IMR-90 (cell line): ENCODE measurements at regions not wholly inside any gene's neighbourhood (a gene's known extent, or its start where the extent isn't known, plus 50 kb on each side); places are given as distances from the start of the nearest gene placed in this dataset.

Experiments used
- ATAC-seq: fragments of 200-7000 bp; cut with Tn5 transposase; 2 replicates; pipeline ENCODE4 v1.9.1; 2020; ENCODE audit warnings: low read depth, mild to moderate bottlenecking, moderate library complexity
- BruUV-seq: library from RNA; stranded (reverse); fragments of 400-500 nt; replicated peaks from 2 replicates; lab custom pipeline; 2021; lab: Mats Ljungman, UMichigan
- CTCF ChIA-PET: fragments of 300-600 bp; formaldehyde crosslinking; extraction: SDS; loops from one replicate; lab custom pipeline; 2021; ENCODE audit warnings: antibody characterized with exemption; lab: Yijun Ruan, JAX
- POLR2A ChIA-PET: fragments of 300-600 bp; sonication (Branson Sonifier 250); formaldehyde crosslinking; loops from one replicate; lab custom pipeline; 2022; ENCODE audit warnings: antibody characterized with exemption; ENCODE audit not compliant: unreplicated experiment; lab: Charles Lee
- DNase-seq: peaks from one replicate; pipeline ENCODE4 v3.0.0; 2013
- H2AFZ ChIP-seq: replicated peaks from 2 replicates; pipeline ENCODE3; 2013; ENCODE audit warnings: low read length, mild to moderate bottlenecking; ENCODE audit not compliant: poor library complexity
- H2AK5ac ChIP-seq: 2 replicates; pipeline ENCODE4 v1.6.1; 2013; ENCODE audit warnings: low read depth, low read length, inconsistent platforms
- H2AK9ac ChIP-seq: replicated peaks from 2 replicates; pipeline ENCODE3; 2013; ENCODE audit warnings: mild to moderate bottlenecking, low read depth, low read length, moderate library complexity; ENCODE audit not compliant: poor library complexity
- H2BK120ac ChIP-seq: 2 replicates; pipeline ENCODE4 v1.6.1; 2013; ENCODE audit warnings: low read depth, low read length, inconsistent platforms
- H2BK15ac ChIP-seq: 3 replicates; pipeline ENCODE4 v1.6.1; 2013; ENCODE audit warnings: low read depth, low read length, inconsistent platforms
- H2BK20ac ChIP-seq: 2 replicates; pipeline ENCODE4 v1.6.1; 2013; ENCODE audit warnings: low read depth, mild to moderate bottlenecking, inconsistent platforms, low read length, moderate library complexity
- H2BK5ac ChIP-seq: 2 replicates; pipeline ENCODE4 v1.6.1; 2013; ENCODE audit warnings: mild to moderate bottlenecking, low read depth, low read length, inconsistent platforms; ENCODE audit not compliant: poor library complexity, severe bottlenecking
- H3K14ac ChIP-seq: replicated peaks from 2 replicates; pipeline ENCODE4 v1.6.1; 2013; ENCODE audit warnings: low read depth, low read length, inconsistent platforms
- H3K18ac ChIP-seq: 2 replicates; pipeline ENCODE4 v1.6.1; 2013; ENCODE audit warnings: low read depth, low read length, control low read depth
- H3K23ac ChIP-seq: 2 replicates; pipeline ENCODE4 v1.6.1; 2013; ENCODE audit warnings: low read depth, low read length, inconsistent platforms
- H3K27ac ChIP-seq: 2 replicates; pipeline ENCODE4 v1.5.1; 2013; ENCODE audit warnings: mild to moderate bottlenecking, control low read depth, low read length; ENCODE audit not compliant: insufficient read depth
- H3K27me3 ChIP-seq: 2 replicates; pipeline ENCODE4 v1.6.1; 2013; ENCODE audit warnings: low read length; ENCODE audit not compliant: control insufficient read depth, insufficient read depth
- H3K36me3 ChIP-seq: 2 replicates; pipeline ENCODE4 v1.6.1; 2013; ENCODE audit warnings: low read length, mixed read lengths; ENCODE audit not compliant: control insufficient read depth, insufficient read depth
- H3K4ac ChIP-seq: 2 replicates; pipeline ENCODE4 v1.6.1; 2013; ENCODE audit warnings: low read depth, low read length, inconsistent platforms
- H3K4me1 ChIP-seq: 2 replicates; pipeline ENCODE4 v1.6.1; 2013; ENCODE audit warnings: low read length, mixed read lengths; ENCODE audit not compliant: control insufficient read depth, insufficient read depth
- H3K4me2 ChIP-seq: 2 replicates; pipeline ENCODE4 v1.6.1; 2013; ENCODE audit warnings: low read depth, mild to moderate bottlenecking, control low read depth, low read length, moderate library complexity
- H3K4me3 ChIP-seq: 2 replicates; pipeline ENCODE4 v1.5.1; 2013; ENCODE audit warnings: low read depth, mild to moderate bottlenecking, control low read depth, low read length, moderate library complexity; ENCODE audit not compliant: insufficient read depth
- H3K56ac ChIP-seq: 2 replicates; pipeline ENCODE4 v1.6.1; 2013; ENCODE audit warnings: low read length, inconsistent platforms; ENCODE audit not compliant: insufficient read depth; ENCODE audit errors: extremely low read depth
- H3K79me1 ChIP-seq, 2 experiments: 2 replicates each; pipeline ENCODE4 v1.6.1; 2013; ENCODE audit warnings: low read length in 2 of 2, inconsistent platforms in 1 of 2, low read depth in 1 of 2
- H3K9ac ChIP-seq: 2 replicates; pipeline ENCODE4 v1.6.1; 2013; ENCODE audit warnings: low read depth, low read length, control low read depth
- H3K9me1 ChIP-seq: 2 replicates; pipeline ENCODE4 v1.6.1; 2013; ENCODE audit warnings: low read length, inconsistent platforms; ENCODE audit not compliant: insufficient read depth
- H3K9me3 ChIP-seq: 2 replicates; pipeline ENCODE4 v1.6.1; 2013; ENCODE audit warnings: low read length; ENCODE audit not compliant: control insufficient read depth, insufficient read depth
- H4K20me1 ChIP-seq: 2 replicates; pipeline ENCODE4 v1.6.1; 2013; ENCODE audit warnings: low read length, inconsistent platforms; ENCODE audit not compliant: insufficient read depth
- H4K5ac ChIP-seq: 2 replicates; pipeline ENCODE4 v1.6.1; 2013; ENCODE audit warnings: mild to moderate bottlenecking, low read depth, low read length, control low read depth
- H4K8ac ChIP-seq, 2 experiments: 2 replicates each; pipeline ENCODE4 v1.6.1; 2013; ENCODE audit warnings: low read depth in 2 of 2, low read length in 2 of 2, control low read depth in 1 of 2, inconsistent platforms in 1 of 2
- H4K91ac ChIP-seq: 2 replicates; pipeline ENCODE4 v1.6.1; 2013; ENCODE audit warnings: low read depth, low read length, inconsistent platforms; ENCODE audit not compliant: insufficient read depth
- BHLHE40 ChIP-seq: fragments of 150-350 bp; IDR thresholded peaks from 2 replicates; pipeline ENCODE4 v1.6.1; 2016; ENCODE audit warnings: mild to moderate bottlenecking, low read depth, low read length
- CEBPB ChIP-seq: IDR thresholded peaks from 2 replicates; pipeline ENCODE4 v1.6.1; 2012; ENCODE audit warnings: low read depth, low read length, improper control_type of control experiment
- CHD1 ChIP-seq: IDR thresholded peaks from 2 replicates; pipeline ENCODE4 v1.6.1; 2012; ENCODE audit warnings: low read depth, low read length, improper control_type of control experiment
- FOS ChIP-seq: fragments of 150-350 bp; IDR thresholded peaks from 2 replicates; pipeline ENCODE4 v1.6.1; 2016; ENCODE audit warnings: low read depth, low read length
- MAFK ChIP-seq: IDR thresholded peaks from 2 replicates; pipeline ENCODE4 v1.6.1; 2012; ENCODE audit warnings: low read depth, low read length, improper control_type of control experiment
- MAZ ChIP-seq: IDR thresholded peaks from 2 replicates; pipeline ENCODE4 v1.6.1; 2012; ENCODE audit warnings: low read depth, mild to moderate bottlenecking, low read length, improper control_type of control experiment, moderate library complexity, borderline replicate concordance
- MXI1 ChIP-seq: IDR thresholded peaks from 2 replicates; pipeline ENCODE4 v1.6.1; 2012; ENCODE audit warnings: low read depth, mild to moderate bottlenecking, low read length, moderate library complexity, borderline replicate concordance
- NFE2L2 ChIP-seq: fragments of 150-350 bp; IDR thresholded peaks from 2 replicates; pipeline ENCODE4 v1.6.1; 2016; ENCODE audit warnings: low read depth, mild to moderate bottlenecking, low read length
- POLR2A ChIP-seq: IDR thresholded peaks from 2 replicates; pipeline ENCODE4 v1.6.1; 2012; ENCODE audit warnings: mild to moderate bottlenecking, low read depth, low read length
- RAD21 ChIP-seq: IDR thresholded peaks from 2 replicates; pipeline ENCODE4 v1.6.1; 2012; ENCODE audit warnings: low read length, improper control_type of control experiment
- RCOR1 ChIP-seq: IDR thresholded peaks from 2 replicates; pipeline ENCODE4 v1.6.1; 2012; ENCODE audit warnings: mild to moderate bottlenecking, low read length, improper control_type of control experiment; ENCODE audit not compliant: insufficient replicate concordance
- RFX5 ChIP-seq: IDR thresholded peaks from 2 replicates; pipeline ENCODE4 v1.8.0; 2012; ENCODE audit warnings: low read depth, mild to moderate bottlenecking, low read length, moderate library complexity
- SMC3 ChIP-seq: fragments of 150-350 bp; IDR thresholded peaks from 2 replicates; pipeline ENCODE4 v1.6.1; 2016; ENCODE audit warnings: low read depth, mild to moderate bottlenecking, antibody characterized with exemption, low read length, moderate library complexity
- WGBS, 2 experiments: methylation state at CpG; one replicate each; pipeline versions ENCODE4 v1.1.5 to v1.1.7; 2013; ENCODE audit warnings: missing lambda C conversion rate in 2 of 2; ENCODE audit not compliant: insufficient read length in 1 of 2; ENCODE audit errors: extremely low coverage in 2 of 2; 5-methylcytosine and 5-hydroxymethylcytosine counted together
- dilution Hi-C: fragments of 300-500 bp; cut with HindIII; formaldehyde crosslinking; loops from one replicate; pipeline ENCODE4 v1.14.3; 2018; ENCODE audit warnings: low sequenced_read_pairs; ENCODE audit not compliant: unreplicated experiment
- in situ Hi-C: fragments of 300-500 bp; cut with MboI; formaldehyde crosslinking; loops from 3 replicates; pipeline ENCODE4 v1.14.3; 2019; ENCODE audit warnings: low sequenced_read_pairs, inconsistent platforms, mixed read lengths
- intact Hi-C: fragments of 100-400 bp; cut with micrococcal nuclease; formaldehyde crosslinking; loops from 2 replicates; pipeline ENCODE4 v1.10.0; 2022
- TF ChIP-seq, protein P1 (sequence below): fragments of 150-350 bp; IDR thresholded peaks from 2 replicates; pipeline ENCODE4 v1.6.1; 2016; ENCODE audit warnings: low read depth, mild to moderate bottlenecking, low read length, moderate library complexity, borderline replicate concordance
- TF ChIP-seq, protein P2 (sequence below): fragments of 150-350 bp; IDR thresholded peaks from 2 replicates; pipeline ENCODE4 v1.6.1; 2017; ENCODE audit warnings: mild to moderate bottlenecking, antibody characterized with exemption, low read length, low read depth
- TF ChIP-seq, protein P3 (sequence below): conservative IDR thresholded peaks from 2 replicates; pipeline ENCODE4 v1.5.1; 2012; ENCODE audit warnings: mild to moderate bottlenecking, low read depth, low read length, improper control_type of control experiment

DNA sequence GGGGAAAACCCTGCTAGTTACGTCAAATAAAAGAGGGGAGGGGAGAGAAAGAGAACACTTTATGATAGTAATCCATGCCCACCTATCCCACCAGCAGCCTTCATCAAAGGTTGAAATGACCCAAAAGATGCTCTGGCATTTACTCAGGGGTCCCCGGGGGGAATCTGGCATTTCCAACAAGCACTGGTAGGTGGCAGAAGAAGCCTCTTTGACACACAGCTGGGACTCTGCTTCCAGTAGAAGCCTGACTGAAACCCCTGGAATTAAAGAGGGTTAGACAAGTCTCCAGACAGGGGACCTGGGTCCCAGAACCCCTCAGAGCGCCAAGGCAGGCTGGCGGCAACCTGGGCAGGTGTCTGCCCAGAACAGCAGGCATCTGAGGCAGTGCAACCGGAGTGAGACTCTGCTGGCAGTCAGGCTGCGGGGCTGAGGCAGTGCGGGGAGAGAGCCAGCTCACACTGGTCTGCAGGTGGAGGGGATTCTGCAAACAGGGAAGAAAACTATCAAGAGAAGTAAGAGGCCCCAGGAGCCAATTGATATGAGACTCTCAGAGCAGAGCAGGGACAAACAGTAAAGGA is 85.0 kb upstream of the CAPRIN2 start:
- H2AFZ ChIP-seq, result no peak overlapping the region
- H3K27ac ChIP-seq, result no peak overlapping the region
- intact Hi-C loops, result loop anchor here (10.0 kb wide), 2 partner anchors 435 to 1535 kb away; no protein-coding TSS in a partner anchor
- H3K4me3 ChIP-seq, result no peak overlapping the region
- no peak overlapping the region for H2AK9ac ChIP-seq
- H3K4me1 ChIP-seq, result no peaks in the 10 kb centered on the region
- no peak for ATAC-seq
- no peak overlapping the region for H2BK120ac ChIP-seq
- in situ Hi-C loops, result loop anchor here (25.0 kb wide), 1 partner anchor 1752 kb away; no protein-coding TSS in a partner anchor
- no peak overlapping the region for H4K5ac ChIP-seq
- H2BK5ac ChIP-seq, result no peak overlapping the region
- no peaks in the 10 kb centered on the region for H3K79me1 ChIP-seq
- CTCF ChIA-PET, result no interaction called here
- BruUV-seq, result no TSS peak
- H3K56ac ChIP-seq, result no peak overlapping the region
- peaks cover 40% of the 10 kb centered on the region for H3K27me3 ChIP-seq
- no peak for TF ChIP-seq CHD1
- no peak for TF ChIP-seq MAFK
- no peak for TF ChIP-seq MXI1
- TF ChIP-seq CEBPB, result no peak
- TF ChIP-seq, protein P1, sequence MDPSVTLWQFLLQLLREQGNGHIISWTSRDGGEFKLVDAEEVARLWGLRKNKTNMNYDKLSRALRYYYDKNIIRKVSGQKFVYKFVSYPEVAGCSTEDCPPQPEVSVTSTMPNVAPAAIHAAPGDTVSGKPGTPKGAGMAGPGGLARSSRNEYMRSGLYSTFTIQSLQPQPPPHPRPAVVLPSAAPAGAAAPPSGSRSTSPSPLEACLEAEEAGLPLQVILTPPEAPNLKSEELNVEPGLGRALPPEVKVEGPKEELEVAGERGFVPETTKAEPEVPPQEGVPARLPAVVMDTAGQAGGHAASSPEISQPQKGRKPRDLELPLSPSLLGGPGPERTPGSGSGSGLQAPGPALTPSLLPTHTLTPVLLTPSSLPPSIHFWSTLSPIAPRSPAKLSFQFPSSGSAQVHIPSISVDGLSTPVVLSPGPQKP, result no peak
- no peak for TF ChIP-seq POLR2A
- TF ChIP-seq, protein P2, sequence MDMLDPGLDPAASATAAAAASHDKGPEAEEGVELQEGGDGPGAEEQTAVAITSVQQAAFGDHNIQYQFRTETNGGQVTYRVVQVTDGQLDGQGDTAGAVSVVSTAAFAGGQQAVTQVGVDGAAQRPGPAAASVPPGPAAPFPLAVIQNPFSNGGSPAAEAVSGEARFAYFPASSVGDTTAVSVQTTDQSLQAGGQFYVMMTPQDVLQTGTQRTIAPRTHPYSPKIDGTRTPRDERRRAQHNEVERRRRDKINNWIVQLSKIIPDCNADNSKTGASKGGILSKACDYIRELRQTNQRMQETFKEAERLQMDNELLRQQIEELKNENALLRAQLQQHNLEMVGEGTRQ, result no peak
- TF ChIP-seq FOS, result no peak
- no peak for TF ChIP-seq BHLHE40
- TF ChIP-seq NFE2L2, result no peak
- no peak for TF ChIP-seq RCOR1
- TF ChIP-seq MAZ, result no peak
- TF ChIP-seq SMC3, result no peak
- TF ChIP-seq, protein P3, sequence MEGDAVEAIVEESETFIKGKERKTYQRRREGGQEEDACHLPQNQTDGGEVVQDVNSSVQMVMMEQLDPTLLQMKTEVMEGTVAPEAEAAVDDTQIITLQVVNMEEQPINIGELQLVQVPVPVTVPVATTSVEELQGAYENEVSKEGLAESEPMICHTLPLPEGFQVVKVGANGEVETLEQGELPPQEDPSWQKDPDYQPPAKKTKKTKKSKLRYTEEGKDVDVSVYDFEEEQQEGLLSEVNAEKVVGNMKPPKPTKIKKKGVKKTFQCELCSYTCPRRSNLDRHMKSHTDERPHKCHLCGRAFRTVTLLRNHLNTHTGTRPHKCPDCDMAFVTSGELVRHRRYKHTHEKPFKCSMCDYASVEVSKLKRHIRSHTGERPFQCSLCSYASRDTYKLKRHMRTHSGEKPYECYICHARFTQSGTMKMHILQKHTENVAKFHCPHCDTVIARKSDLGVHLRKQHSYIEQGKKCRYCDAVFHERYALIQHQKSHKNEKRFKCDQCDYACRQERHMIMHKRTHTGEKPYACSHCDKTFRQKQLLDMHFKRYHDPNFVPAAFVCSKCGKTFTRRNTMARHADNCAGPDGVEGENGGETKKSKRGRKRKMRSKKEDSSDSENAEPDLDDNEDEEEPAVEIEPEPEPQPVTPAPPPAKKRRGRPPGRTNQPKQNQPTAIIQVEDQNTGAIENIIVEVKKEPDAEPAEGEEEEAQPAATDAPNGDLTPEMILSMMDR, result no peak
- TF ChIP-seq RFX5, result no peak
- TF ChIP-seq RAD21, result no peak
- 76% methylated on average over 5 of the region's 7 CpGs; no CpG with 5 or more reads in 1 of the 2 experiments for WGBS, 2 experiments
- no peak overlapping the region for H3K14ac ChIP-seq
- no peak overlapping the region for H2BK15ac ChIP-seq
- dilution Hi-C loops, result no loop called here
- no peak overlapping the region for H3K9ac ChIP-seq
- H3K9me1 ChIP-seq, result no peaks in the 10 kb centered on the region
- no peak for DNase-seq
- H3K9me3 ChIP-seq, result no peaks in the 10 kb centered on the region; the same call in 1 of the 2 replicates
- no peak overlapping the region for H3K4ac ChIP-seq
- no peak overlapping the region for H4K8ac ChIP-seq
- no peak overlapping the region for H3K4me2 ChIP-seq
- H2BK20ac ChIP-seq, result no peak overlapping the region
- H3K36me3 ChIP-seq, result no peaks in the 10 kb centered on the region
- POLR2A ChIA-PET, result no interaction called here
- no peak overlapping the region for H3K18ac ChIP-seq
- H3K23ac ChIP-seq, result no peak overlapping the region
- H4K20me1 ChIP-seq, result no peaks in the 10 kb centered on the region
- H2AK5ac ChIP-seq, result no peak overlapping the region
- H4K91ac ChIP-seq, result no peak overlapping the region
